ENCODE measurements at regions not wholly inside any gene's neighbourhood (a gene's known extent, or its start where the extent isn't known, plus 50 kb on each side); places are given as distances from the start of the nearest gene placed in this dataset.

GRCh38 chr20:50328996-50329898 lies 138.6 kb downstream of the CEBPB start:
- Mint-ChIP-seq H3K27ac (no peak overlapping the region), H3K27me3 (no peaks in the 10 kb centered on the region), H3K9me3 (ENCODE audit: low read depth) (no peaks in the 10 kb centered on the region), H3K4me3 (ENCODE audit: low read depth) (no peak overlapping the region), H3K4me1 (ENCODE audit: low read depth) (peaks cover 3% of the 10 kb centered on the region), H3K36me3 (ENCODE audit: insufficient read depth) (no peaks in the 10 kb centered on the region)
- DNase-seq (ENCODE audit: low spot score, unreplicated experiment) = no peak
- TF ChIP-seq CTCF (IDR thresholded peaks at IDR 0.05; ENCODE audit: unreplicated experiment) = no peak

GRCh38 chr20:50329981-50330503 lies 139.4 kb downstream of the CEBPB start:
- Mint-ChIP-seq H3K4me3 (ENCODE audit: low read depth) (no peak overlapping the region), H3K9me3 (ENCODE audit: low read depth) (no peaks in the 10 kb centered on the region), H3K27ac (no peak overlapping the region), H3K27me3 (no peaks in the 10 kb centered on the region), H3K4me1 (ENCODE audit: low read depth) (peaks cover 4% of the 10 kb centered on the region), H3K36me3 (ENCODE audit: insufficient read depth) (no peaks in the 10 kb centered on the region)
- no peak for DNase-seq (ENCODE audit: low spot score, unreplicated experiment)
- no peak for TF ChIP-seq CTCF (IDR thresholded peaks at IDR 0.05; ENCODE audit: unreplicated experiment)

GRCh38 chr20:50330504-50331313 lies 140.1 kb downstream of the CEBPB start:
- Mint-ChIP-seq H3K4me3 (ENCODE audit: low read depth) (no peak overlapping the region), H3K27me3 (no peaks in the 10 kb centered on the region), H3K4me1 (ENCODE audit: low read depth) (peaks cover 5% of the 10 kb centered on the region), H3K27ac (no peak overlapping the region), H3K36me3 (ENCODE audit: insufficient read depth) (no peaks in the 10 kb centered on the region), H3K9me3 (ENCODE audit: low read depth) (no peaks in the 10 kb centered on the region)
- TF ChIP-seq CTCF (IDR thresholded peaks at IDR 0.05; ENCODE audit: unreplicated experiment) = no peak
- no peak for DNase-seq (ENCODE audit: low spot score, unreplicated experiment)

GRCh38 chr20:50331469-50332363 lies 141.1 kb downstream of the CEBPB start:
- H3K4me3 Mint-ChIP-seq (ENCODE audit: low read depth) = no peak overlapping the region
- H3K27me3 Mint-ChIP-seq = no peaks in the 10 kb centered on the region
- peaks cover 5% of the 10 kb centered on the region for H3K4me1 Mint-ChIP-seq (ENCODE audit: low read depth)
- H3K9me3 Mint-ChIP-seq (ENCODE audit: low read depth) = no peaks in the 10 kb centered on the region
- H3K36me3 Mint-ChIP-seq (ENCODE audit: insufficient read depth) = no peaks in the 10 kb centered on the region
- DNase-seq (ENCODE audit: low spot score, unreplicated experiment) = no peak
- no peak for TF ChIP-seq CTCF (IDR thresholded peaks at IDR 0.05; ENCODE audit: unreplicated experiment)
- no peak overlapping the region for H3K27ac Mint-ChIP-seq

All from progenitor cell of endocrine pancreas (in vitro differentiated cells).